T-helper 1 cell treated with Interleukin-12 subunit alpha and Interleukin-12 subunit beta and Interleukin-4 antibody, amounts not matched to agents 30 μg/mL and 1 μg/mL, for 36 hours (primary cell): ENCODE measurements at regions not wholly inside any gene's neighbourhood (a gene's known extent, or its start where the extent isn't known, plus 50 kb on each side); places are given as distances from the start of the nearest gene placed in this dataset.

ENCODE experiments used
- H3K27ac Mint-ChIP-seq: one replicate; pipeline ENCODE4 v1.8.0; 2021; ENCODE audit warnings: mild to moderate bottlenecking, mixed read lengths
- H3K27me3 Mint-ChIP-seq: one replicate; pipeline ENCODE4 v1.8.0; 2021; ENCODE audit warnings: low read depth, mixed read lengths
- H3K36me3 Mint-ChIP-seq: one replicate; pipeline ENCODE4 v1.8.0; 2021; ENCODE audit warnings: low read depth, mixed read lengths
- H3K4me1 Mint-ChIP-seq: one replicate; pipeline ENCODE4 v1.8.0; 2021; ENCODE audit warnings: low read depth, mixed read lengths
- H3K4me3 Mint-ChIP-seq: one replicate; pipeline ENCODE4 v1.8.0; 2021; ENCODE audit warnings: mild to moderate bottlenecking, moderate library complexity, mixed read lengths
- H3K9me3 Mint-ChIP-seq: one replicate; pipeline ENCODE4 v1.8.0; 2021; ENCODE audit warnings: mixed read lengths

- Mint-ChIP-seq H3K36me3 (no peaks in the 10 kb centered on the region), H3K27me3 (no peaks in the 10 kb centered on the region), H3K4me3 (no peak overlapping the region), H3K27ac (no peak overlapping the region), H3K4me1 (no peaks in the 10 kb centered on the region), H3K9me3 (no peaks in the 10 kb centered on the region)
Observed at GRCh38 chr6:18565231-18565630, 178.1 kb downstream of the RNF144B start.

- H3K9me3 Mint-ChIP-seq = no peaks in the 10 kb centered on the region
- H3K4me1 Mint-ChIP-seq = no peaks in the 10 kb centered on the region
- H3K27ac Mint-ChIP-seq = no peak overlapping the region
- no peak overlapping the region for H3K4me3 Mint-ChIP-seq
- H3K36me3 Mint-ChIP-seq = no peaks in the 10 kb centered on the region
- H3K27me3 Mint-ChIP-seq = no peaks in the 10 kb centered on the region
Observed at GRCh38 chr6:18567380-18567779, 180.2 kb downstream of the RNF144B start.

GRCh38 chr6:18577491-18577890 lies 190.3 kb downstream of the RNF144B start:
- H3K4me1 Mint-ChIP-seq = no peaks in the 10 kb centered on the region
- H3K27me3 Mint-ChIP-seq = no peaks in the 10 kb centered on the region
- H3K27ac Mint-ChIP-seq = no peak overlapping the region
- H3K4me3 Mint-ChIP-seq = no peak overlapping the region
- H3K9me3 Mint-ChIP-seq = no peaks in the 10 kb centered on the region
- H3K36me3 Mint-ChIP-seq = no peaks in the 10 kb centered on the region

GRCh38 chr6:18579166-18579565 lies 192.0 kb downstream of the RNF144B start:
- Mint-ChIP-seq H3K4me1 (no peaks in the 10 kb centered on the region), H3K4me3 (no peak overlapping the region), H3K36me3 (no peaks in the 10 kb centered on the region), H3K27me3 (no peaks in the 10 kb centered on the region), H3K9me3 (no peaks in the 10 kb centered on the region), H3K27ac (no peak overlapping the region)

- Mint-ChIP-seq H3K27ac (no peak overlapping the region), H3K9me3 (no peaks in the 10 kb centered on the region), H3K36me3 (no peaks in the 10 kb centered on the region), H3K4me3 (no peak overlapping the region), H3K4me1 (no peaks in the 10 kb centered on the region), H3K27me3 (no peaks in the 10 kb centered on the region)
Observed at GRCh38 chr6:18579869-18580268, 192.7 kb downstream of the RNF144B start.

- Mint-ChIP-seq H3K36me3 (no peaks in the 10 kb centered on the region), H3K9me3 (no peaks in the 10 kb centered on the region), H3K4me1 (no peaks in the 10 kb centered on the region), H3K4me3 (no peak overlapping the region), H3K27me3 (no peaks in the 10 kb centered on the region), H3K27ac (no peak overlapping the region)
Observed at GRCh38 chr6:18584372-18584771, 197.2 kb downstream of the RNF144B start.

- Mint-ChIP-seq H3K4me1 (no peaks in the 10 kb centered on the region), H3K27me3 (no peaks in the 10 kb centered on the region), H3K9me3 (no peaks in the 10 kb centered on the region), H3K36me3 (no peaks in the 10 kb centered on the region), H3K27ac (no peak overlapping the region), H3K4me3 (no peak overlapping the region)
Observed at GRCh38 chr6:18585032-18585573, 198.0 kb downstream of the RNF144B start.

GRCh38 chr6:18586133-18586532 lies 199.0 kb downstream of the RNF144B start:
- H3K36me3 Mint-ChIP-seq = no peaks in the 10 kb centered on the region
- no peaks in the 10 kb centered on the region for H3K9me3 Mint-ChIP-seq
- no peaks in the 10 kb centered on the region for H3K27me3 Mint-ChIP-seq
- H3K27ac Mint-ChIP-seq = no peak overlapping the region
- no peaks in the 10 kb centered on the region for H3K4me1 Mint-ChIP-seq
- no peak overlapping the region for H3K4me3 Mint-ChIP-seq

- Mint-ChIP-seq H3K4me1 (no peaks in the 10 kb centered on the region), H3K36me3 (no peaks in the 10 kb centered on the region), H3K27me3 (peaks cover 10% of the 10 kb centered on the region), H3K9me3 (no peaks in the 10 kb centered on the region), H3K4me3 (no peak overlapping the region), H3K27ac (no peak overlapping the region)
Observed at GRCh38 chr6:18595774-18596530, 208.8 kb downstream of the RNF144B start.

- no peaks in the 10 kb centered on the region for H3K4me1 Mint-ChIP-seq
- no peak overlapping the region for H3K27ac Mint-ChIP-seq
- no peak overlapping the region for H3K4me3 Mint-ChIP-seq
- H3K27me3 Mint-ChIP-seq = peaks cover 10% of the 10 kb centered on the region
- H3K36me3 Mint-ChIP-seq = no peaks in the 10 kb centered on the region
- H3K9me3 Mint-ChIP-seq = no peaks in the 10 kb centered on the region
Observed at GRCh38 chr6:18596531-18596835, 209.3 kb downstream of the RNF144B start.

GRCh38 chr6:18598551-18599264 lies 211.6 kb downstream of the RNF144B start:
- H3K27ac Mint-ChIP-seq = no peak overlapping the region
- no peaks in the 10 kb centered on the region for H3K4me1 Mint-ChIP-seq
- no peaks in the 10 kb centered on the region for H3K36me3 Mint-ChIP-seq
- no peaks in the 10 kb centered on the region for H3K9me3 Mint-ChIP-seq
- H3K27me3 Mint-ChIP-seq = peaks cover 10% of the 10 kb centered on the region
- no peak overlapping the region for H3K4me3 Mint-ChIP-seq

GRCh38 chr6:18600255-18600654 lies 213.1 kb downstream of the RNF144B start:
- no peaks in the 10 kb centered on the region for H3K36me3 Mint-ChIP-seq
- no peak overlapping the region for H3K4me3 Mint-ChIP-seq
- H3K27ac Mint-ChIP-seq = no peak overlapping the region
- peaks cover 10% of the 10 kb centered on the region for H3K27me3 Mint-ChIP-seq
- H3K4me1 Mint-ChIP-seq = no peaks in the 10 kb centered on the region
- no peaks in the 10 kb centered on the region for H3K9me3 Mint-ChIP-seq

- H3K4me3 Mint-ChIP-seq = no peak overlapping the region
- H3K27ac Mint-ChIP-seq = no peak overlapping the region
- H3K36me3 Mint-ChIP-seq = no peaks in the 10 kb centered on the region
- no peaks in the 10 kb centered on the region for H3K4me1 Mint-ChIP-seq
- H3K27me3 Mint-ChIP-seq = peaks cover 6% of the 10 kb centered on the region
- no peaks in the 10 kb centered on the region for H3K9me3 Mint-ChIP-seq
Observed at GRCh38 chr6:18601516-18602020, 214.4 kb downstream of the RNF144B start.

- Mint-ChIP-seq H3K27ac (no peak overlapping the region), H3K36me3 (no peaks in the 10 kb centered on the region), H3K27me3 (no peaks in the 10 kb centered on the region), H3K4me3 (no peak overlapping the region), H3K4me1 (no peaks in the 10 kb centered on the region), H3K9me3 (no peaks in the 10 kb centered on the region)
Observed at GRCh38 chr6:18602931-18603330, 215.8 kb downstream of the RNF144B start.

- Mint-ChIP-seq H3K27me3 (no peaks in the 10 kb centered on the region), H3K9me3 (no peaks in the 10 kb centered on the region), H3K36me3 (no peaks in the 10 kb centered on the region), H3K27ac (no peak overlapping the region), H3K4me3 (no peak overlapping the region), H3K4me1 (no peaks in the 10 kb centered on the region)
Observed at GRCh38 chr6:18603361-18603760, 216.2 kb downstream of the RNF144B start.
